ENCODE measurements at regions not wholly inside any gene's neighbourhood (a gene's known extent, or its start where the extent isn't known, plus 50 kb on each side); places are given as distances from the start of the nearest gene placed in this dataset.

- BruUV-seq (replicated peaks), result no TSS peak
- in situ Hi-C loops (cut with HindIII; ENCODE audit: extremely low pct_ligation_motif_present, low pct_unique_long_range_greater_than_20kb), result no loop called here
- no peak overlapping the region for H3K9ac ChIP-seq (ENCODE audit: insufficient read depth, low read depth, low read length)
- CTCF ChIA-PET (ENCODE audit: low intra/inter-chr PET ratio, low total read pairs), result no interaction called here
- intact Hi-C loops (cut with micrococcal nuclease; ENCODE audit: unreplicated experiment), result no loop called here
- FAIRE-seq (no peak), ATAC-seq (no peak), DNase-seq (ENCODE audit: low spot score) (no peak)
- H3K36me3 ChIP-seq (replicated peaks in 1 of 2; ENCODE audit: control insufficient read depth in 1 of 2, insufficient read depth in 2 of 2, low read length in 2 of 2), result no peaks in the 10 kb centered on the region
- TF ChIP-seq GATA4 (IDR thresholded peaks at IDR 0.05; ENCODE audit: borderline replicate concordance, low read depth), result no peak
- TF ChIP-seq ZNF18 (CRISPR knock-in tag; IDR thresholded peaks at IDR 0.05; ENCODE audit: insufficient replicate concordance), result no peak
- TF ChIP-seq ZFY (CRISPR knock-in tag; IDR thresholded peaks at IDR 0.05), result no peak
- no peak for TF ChIP-seq SP1 (IDR thresholded peaks at IDR 0.05)
- TF ChIP-seq SP1 (CRISPR knock-in tag; IDR thresholded peaks at IDR 0.05), result no peak
- no peak for TF ChIP-seq ZNF530 (CRISPR knock-in tag; IDR thresholded peaks at IDR 0.05; ENCODE audit: low read depth)
- no peak for TF ChIP-seq PHF8 (CRISPR knock-in tag; IDR thresholded peaks at IDR 0.05)
- no peak for TF ChIP-seq NFKBIZ (CRISPR knock-in tag; IDR thresholded peaks at IDR 0.05)
- no peak for TF ChIP-seq ZNF3 (CRISPR knock-in tag; IDR thresholded peaks at IDR 0.05)
- no peak for TF ChIP-seq REXO4 (CRISPR knock-in tag; IDR thresholded peaks at IDR 0.05; ENCODE audit: borderline replicate concordance)
- TF ChIP-seq PHF20 (CRISPR knock-in tag; IDR thresholded peaks at IDR 0.05), result no peak
- TF ChIP-seq ZNF552 (CRISPR knock-in tag; IDR thresholded peaks at IDR 0.05; ENCODE audit: borderline replicate concordance), result no peak
- TF ChIP-seq ETV6 (CRISPR knock-in tag; conservative IDR thresholded peaks at IDR 0.05), result no peak
- TF ChIP-seq RARG (CRISPR knock-in tag; IDR thresholded peaks at IDR 0.05; ENCODE audit: low read depth), result no peak
- no peaks in the 10 kb centered on the region for H3K9me3 ChIP-seq (ENCODE audit: low read length)
- H3K27ac ChIP-seq (ENCODE audit: extremely low read length, insufficient read depth, low read length), result no peak overlapping the region
- POLR2A ChIA-PET, result no interaction called here
- WGBS (ENCODE audit: low lambda C conversion rate), result 0% methylated on average over 5 of the region's 6 CpGs
- no peak overlapping the region for H2AFZ ChIP-seq (ENCODE audit: low read length)
- H3K4me1 ChIP-seq (ENCODE audit: insufficient read depth, low read length), result no peaks in the 10 kb centered on the region
- H3K4me2 ChIP-seq (ENCODE audit: low read depth, low read length), result no peak overlapping the region
- no peaks in the 10 kb centered on the region for H4K20me1 ChIP-seq (ENCODE audit: insufficient read depth, low read length)
- H3K4me3 ChIP-seq (replicated peaks in 1 of 3; ENCODE audit: insufficient read depth in 1 of 3, low read depth in 2 of 3, low read length in 3 of 3), result no peak overlapping the region
- H3K79me2 ChIP-seq (ENCODE audit: insufficient read depth, low read length), result no peaks in the 10 kb centered on the region
- H3K27me3 ChIP-seq (ENCODE audit: control insufficient read depth in 1 of 2, insufficient read depth in 2 of 2, low read length in 2 of 2), result no peaks in the 10 kb centered on the region; a peak in 1 of 5 replicates
These were observed 55.2 kb upstream of the GNG12 start for GRCh38 chr1:67888216-67889106.
